GM12878 (cell line): ENCODE measurements at regions not wholly inside any gene's neighbourhood (a gene's known extent, or its start where the extent isn't known, plus 50 kb on each side); places are given as distances from the start of the nearest gene placed in this dataset.

Source experiments
- ATAC-seq: fragments of 200-7000 bp; cut with Tn5 transposase; 3 replicates; pipeline ENCODE4 v1.9.1; 2020; ENCODE audit warnings: mild to moderate bottlenecking, moderate library complexity
- BruUV-seq: library from RNA; stranded (reverse); fragments of 400-500 nt; replicated peaks from 2 replicates; lab custom pipeline; 2021; lab: Mats Ljungman, UMichigan
- CTCF ChIA-PET: fragments of 300-600 bp; sonication (Branson Sonifier 250); formaldehyde crosslinking; extraction: SDS; loops from one replicate; lab custom pipeline; 2021; ENCODE audit warnings: inconsistent platforms; lab: Yijun Ruan, JAX
- POLR2A ChIA-PET: fragments of 350-600 bp; formaldehyde crosslinking; extraction: SDS; loops from one replicate; lab custom pipeline; 2021; ENCODE audit warnings: inconsistent platforms; lab: Charles Lee
- RAD21 ChIA-PET: fragments of 300-600 bp; sonication (Branson Sonifier 250); formaldehyde crosslinking; loops from one replicate; lab custom pipeline; 2023; ENCODE audit warnings: antibody characterized with exemption; ENCODE audit not compliant: unreplicated experiment; lab: Charles Lee
- SMC1A ChIA-PET: fragments of 300-600 bp; sonication (Branson Sonifier 250); formaldehyde crosslinking; loops from one replicate; lab custom pipeline; 2023; ENCODE audit not compliant: unreplicated experiment, uncharacterized antibody; lab: Charles Lee
- DNase-seq: peaks from one replicate; pipeline ENCODE4 v3.0.0-alpha.2; 2011; ENCODE audit warnings: low read depth, low spot score
- FAIRE-seq: peaks from 3 replicates; lab custom pipeline; 2011; peaks lifted over from hg19 to GRCh38; lab: Jason Lieb, UNC
- H2AFZ ChIP-seq: 2 replicates; pipeline ENCODE4 v1.6.0; 2011; ENCODE audit warnings: low read depth, low read length, control low read depth; ENCODE audit not compliant: control insufficient read depth
- H3K27ac ChIP-seq: 2 replicates; pipeline ENCODE4 v1.5.1; 2011; ENCODE audit warnings: control low read depth; ENCODE audit not compliant: control insufficient read depth, insufficient read depth
- H3K27me3 ChIP-seq, 2 experiments: replicated peaks in 1 of 2; 2 replicates each; pipeline versions ENCODE4 v1.6.0 to v1.6.1; 2011; ENCODE audit warnings: low read length in 1 of 2; ENCODE audit not compliant: control insufficient read depth in 2 of 2, insufficient read depth in 2 of 2
- H3K36me3 ChIP-seq, 2 experiments: 2 replicates each; pipeline ENCODE4 v1.5.1; 2011; ENCODE audit warnings: low read length in 1 of 2; ENCODE audit not compliant: control insufficient read depth in 2 of 2, insufficient read depth in 2 of 2
- H3K4me1 ChIP-seq: 2 replicates; pipeline ENCODE4 v1.6.1; 2011; ENCODE audit warnings: mild to moderate bottlenecking, low read length, moderate library complexity, mixed read lengths; ENCODE audit not compliant: control insufficient read depth, insufficient read depth
- H3K4me2 ChIP-seq: 2 replicates; pipeline ENCODE4 v1.6.0; 2011; ENCODE audit warnings: control low read depth; ENCODE audit not compliant: control insufficient read depth, insufficient read depth
- H3K4me3 ChIP-seq: fragments of 200-600 bp; sonication (generic); 2 replicates; pipeline ENCODE4 v1.5.1; 2016
- H3K79me2 ChIP-seq: 2 replicates; pipeline ENCODE4 v1.6.0; 2011; ENCODE audit warnings: low read length; ENCODE audit not compliant: control insufficient read depth, insufficient read depth
- H3K9ac ChIP-seq: 2 replicates; pipeline ENCODE4 v1.8.0; 2011; ENCODE audit warnings: low read length, control low read depth, mixed read lengths; ENCODE audit not compliant: control insufficient read depth, insufficient read depth
- H3K9me3 ChIP-seq: replicated peaks from 3 replicates; pipeline ENCODE4 v1.5.1; 2011; ENCODE audit warnings: mild to moderate bottlenecking, low read length; ENCODE audit not compliant: control insufficient read depth, insufficient read depth
- H4K20me1 ChIP-seq: 2 replicates; pipeline ENCODE4 v1.6.0; 2011; ENCODE audit not compliant: control insufficient read depth, insufficient read depth
- CEBPZ ChIP-seq: fragments of 150-350 bp; IDR thresholded peaks from 2 replicates; pipeline ENCODE4 v1.6.1; 2016; ENCODE audit warnings: low read depth, low read length
- FOXM1 ChIP-seq: IDR thresholded peaks from 2 replicates; pipeline ENCODE4 v1.6.1; 2012; ENCODE audit warnings: low read depth, mild to moderate bottlenecking, inconsistent platforms, low read length, moderate library complexity
- SMAD1 ChIP-seq: fragments of 450-650 bp; IDR thresholded peaks from 2 replicates; pipeline ENCODE4 v1.6.1; 2018; ENCODE audit warnings: mild to moderate bottlenecking, low read depth; ENCODE audit not compliant: partially characterized antibody
- SP1 ChIP-seq: IDR thresholded peaks from one replicate; pipeline ENCODE4 v1.6.1; 2011; ENCODE audit warnings: low read depth, low read length
- TAF1 ChIP-seq: IDR thresholded peaks from 2 replicates; pipeline ENCODE4 v1.6.1; 2011; ENCODE audit warnings: mild to moderate bottlenecking, low read depth, low read length, borderline replicate concordance
- ZBTB11 ChIP-seq: fragments of 450-650 bp; formaldehyde crosslinking; IDR thresholded peaks from 2 replicates; pipeline ENCODE4 v1.5.0; 2022; ENCODE audit warnings: mild to moderate bottlenecking, missing genetic modification characterization
- WGBS: methylation state at CpG from one replicate; pipeline ENCODE4 v1.1.6; 2016; ENCODE audit warnings: low lambda C conversion rate; ENCODE audit not compliant: insufficient replicate concordance, insufficient coverage; ENCODE audit errors: missing lambda C conversion rate; 5-methylcytosine and 5-hydroxymethylcytosine counted together
- in situ Hi-C: fragments of 300-500 bp; cut with MboI; formaldehyde crosslinking; loops from 9 replicates; pipeline ENCODE4 v1.14.3; 2018; ENCODE audit warnings: mixed read lengths
- intact Hi-C: fragments of 100-400 bp; cut with micrococcal nuclease; formaldehyde crosslinking; loops from one replicate; pipeline ENCODE4 v1.14.2; 2022; ENCODE audit not compliant: unreplicated experiment
- TF ChIP-seq, protein P1 (sequence below): fragments of 450-650 bp; IDR thresholded peaks from 2 replicates; pipeline ENCODE4 v1.6.1; 2017; ENCODE audit warnings: low read depth, mild to moderate bottlenecking, moderate library complexity

DNA sequence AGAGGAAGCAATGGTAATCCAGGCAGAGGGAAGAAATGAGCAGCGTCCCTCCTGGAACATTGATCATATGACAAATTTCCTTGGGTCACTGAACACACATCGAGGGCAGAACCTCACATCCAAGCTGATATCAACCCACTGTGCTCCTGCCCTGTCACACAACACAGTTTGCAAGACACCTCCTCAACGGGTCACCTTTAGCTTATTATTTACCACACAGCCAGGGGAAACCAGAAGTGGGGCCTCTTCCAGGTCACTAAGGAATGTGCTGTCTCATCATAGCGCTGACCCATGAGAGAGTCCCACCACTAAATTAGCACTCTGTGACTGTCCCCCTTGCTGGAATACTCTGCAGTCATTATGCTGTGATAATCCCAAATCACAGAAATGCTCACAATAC is 69.7 kb upstream of the PPP1R3C start:
- ChIA-PET RAD21 (no interaction called here), SMC1A (no interaction called here), POLR2A (no interaction called here), CTCF (no interaction called here)
- no peak for ATAC-seq
- H3K27ac ChIP-seq: no peak overlapping the region
- no peak for DNase-seq
- in situ Hi-C loops: no loop called here
- H3K27me3 ChIP-seq: no peaks in the 10 kb centered on the region; a peak in 2 of 4 replicates
- no peak for FAIRE-seq
- H3K9ac ChIP-seq: no peak overlapping the region
- no peak for TF ChIP-seq SP1
- TF ChIP-seq, all 136 proteins: peak for 0
- Histone ChIP-seq H2AFZ (no peak overlapping the region), H3K4me3 (no peak overlapping the region), H4K20me1 (no peaks in the 10 kb centered on the region), H3K79me2 (no peaks in the 10 kb centered on the region), H3K4me1 (no peaks in the 10 kb centered on the region), H3K36me3 (no peaks in the 10 kb centered on the region), H3K9me3 (no peaks in the 10 kb centered on the region), H3K4me2 (no peak overlapping the region)
- intact Hi-C loops: no loop called here
- no TSS peak for BruUV-seq
- 7% methylated on average over 4 of the region's 4 CpGs for WGBS

GRCh38 chr10:91700788-91701444 is 68.0 kb upstream of the PPP1R3C start:
- no peak for FAIRE-seq
- H3K4me3 ChIP-seq: no peak overlapping the region
- WGBS: 25% methylated on average over 5 of the region's 5 CpGs
- H4K20me1 ChIP-seq: no peaks in the 10 kb centered on the region
- SMC1A ChIA-PET: no interaction called here
- H3K9ac ChIP-seq: no peak overlapping the region
- RAD21 ChIA-PET: no interaction called here
- no peak overlapping the region for H3K27ac ChIP-seq
- DNase-seq: no peak
- ATAC-seq: no peak
- H3K36me3 ChIP-seq: no peaks in the 10 kb centered on the region
- no peaks in the 10 kb centered on the region for H3K4me1 ChIP-seq
- CTCF ChIA-PET: no interaction called here
- H3K9me3 ChIP-seq: no peaks in the 10 kb centered on the region
- BruUV-seq: no TSS peak
- in situ Hi-C loops: no loop called here
- H3K27me3 ChIP-seq: no peaks in the 10 kb centered on the region; a peak in 2 of 4 replicates
- H3K79me2 ChIP-seq: no peaks in the 10 kb centered on the region
- H3K4me2 ChIP-seq: no peak overlapping the region
- POLR2A ChIA-PET: no interaction called here
- intact Hi-C loops: no loop called here
- no peak overlapping the region for H2AFZ ChIP-seq
- no peak for TF ChIP-seq CEBPZ
- no peak for TF ChIP-seq TAF1
- TF ChIP-seq, protein P1, sequence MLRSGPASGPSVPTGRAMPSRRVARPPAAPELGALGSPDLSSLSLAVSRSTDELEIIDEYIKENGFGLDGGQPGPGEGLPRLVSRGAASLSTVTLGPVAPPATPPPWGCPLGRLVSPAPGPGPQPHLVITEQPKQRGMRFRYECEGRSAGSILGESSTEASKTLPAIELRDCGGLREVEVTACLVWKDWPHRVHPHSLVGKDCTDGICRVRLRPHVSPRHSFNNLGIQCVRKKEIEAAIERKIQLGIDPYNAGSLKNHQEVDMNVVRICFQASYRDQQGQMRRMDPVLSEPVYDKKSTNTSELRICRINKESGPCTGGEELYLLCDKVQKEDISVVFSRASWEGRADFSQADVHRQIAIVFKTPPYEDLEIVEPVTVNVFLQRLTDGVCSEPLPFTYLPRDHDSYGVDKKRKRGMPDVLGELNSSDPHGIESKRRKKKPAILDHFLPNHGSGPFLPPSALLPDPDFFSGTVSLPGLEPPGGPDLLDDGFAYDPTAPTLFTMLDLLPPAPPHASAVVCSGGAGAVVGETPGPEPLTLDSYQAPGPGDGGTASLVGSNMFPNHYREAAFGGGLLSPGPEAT: no peak
- TF ChIP-seq FOXM1: no peak
- no peak for TF ChIP-seq ZBTB11 (CRISPR knock-in tag)
- TF ChIP-seq SMAD1: no peak
